Endothelial cell of umbilical vein (primary cell): ENCODE measurements at regions not wholly inside any gene's neighbourhood (a gene's known extent, or its start where the extent isn't known, plus 50 kb on each side); places are given as distances from the start of the nearest gene placed in this dataset.

Experiments
- POLR2A ChIP-seq: IDR thresholded peaks from 2 replicates; pipeline ENCODE4 v1.6.1; 2012; ENCODE audit warnings: low read depth, mild to moderate bottlenecking, control low read depth, low read length
- TF ChIP-seq, protein P1 (sequence below): IDR thresholded peaks from 2 replicates; pipeline ENCODE4 v1.6.1; 2011; ENCODE audit not compliant: insufficient read depth, insufficient read length

DNA sequence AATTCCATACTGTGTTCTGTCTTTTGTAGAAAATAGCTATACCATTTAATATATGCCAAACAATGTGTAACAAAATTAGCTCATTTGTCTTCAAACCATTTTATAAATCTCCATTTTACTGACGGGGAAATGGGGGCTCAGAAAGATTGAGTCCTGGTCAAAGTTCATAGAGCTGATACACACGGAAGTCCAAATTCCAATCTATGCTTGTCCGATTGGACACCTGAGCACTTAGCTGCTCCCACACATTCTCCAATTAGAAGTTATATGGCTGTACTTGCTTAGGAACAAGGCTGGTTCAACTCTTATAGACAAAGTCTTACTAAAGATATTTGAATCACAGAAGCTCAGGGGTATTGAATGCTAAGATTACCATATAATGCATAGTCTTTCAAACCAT is 185.2 kb downstream of the ANKRD50 start:
- TF ChIP-seq, protein P1, sequence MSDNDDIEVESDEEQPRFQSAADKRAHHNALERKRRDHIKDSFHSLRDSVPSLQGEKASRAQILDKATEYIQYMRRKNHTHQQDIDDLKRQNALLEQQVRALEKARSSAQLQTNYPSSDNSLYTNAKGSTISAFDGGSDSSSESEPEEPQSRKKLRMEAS = no peak
- TF ChIP-seq POLR2A = no peak
